D721Med (cell line): ENCODE measurements at regions not wholly inside any gene's neighbourhood (a gene's known extent, or its start where the extent isn't known, plus 50 kb on each side); places are given as distances from the start of the nearest gene placed in this dataset.

Source experiments
- DNase-seq: peaks from one replicate; pipeline ENCODE4 v3.0.0; 2011; ENCODE audit warnings: low spot score; ENCODE audit not compliant: insufficient read length
- FAIRE-seq: peaks from 2 replicates; lab custom pipeline; 2011; peaks lifted over from hg19 to GRCh38; lab: Jason Lieb, UNC
- TF ChIP-seq, protein P1 (sequence below): IDR thresholded peaks from 2 replicates; pipeline ENCODE4 v1.5.1; 2012; ENCODE audit warnings: mild to moderate bottlenecking, control low read depth; ENCODE audit not compliant: insufficient read depth; ENCODE audit errors: missing control alignments

DNA sequence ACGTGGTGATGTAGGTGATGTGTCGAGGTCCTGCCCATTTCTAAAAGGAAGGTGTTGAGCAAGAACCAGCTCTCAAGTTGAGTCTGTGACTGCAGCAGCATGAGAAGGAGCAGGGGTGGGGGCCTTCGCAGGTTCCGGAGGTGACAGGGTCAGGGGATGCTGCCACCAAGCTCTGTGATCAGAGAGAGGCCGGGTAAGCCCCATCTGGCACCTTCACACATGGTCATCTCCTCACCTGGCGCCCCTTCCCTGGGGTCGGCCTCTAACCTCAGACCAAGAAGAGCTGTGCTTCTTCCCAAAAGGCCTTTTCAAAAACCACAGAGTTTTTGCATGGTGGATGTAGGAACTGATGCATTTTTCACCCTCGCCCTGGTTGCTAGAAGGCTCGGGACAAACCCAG, 137.6 kb downstream of the CPZ start:
- TF ChIP-seq, protein P1, sequence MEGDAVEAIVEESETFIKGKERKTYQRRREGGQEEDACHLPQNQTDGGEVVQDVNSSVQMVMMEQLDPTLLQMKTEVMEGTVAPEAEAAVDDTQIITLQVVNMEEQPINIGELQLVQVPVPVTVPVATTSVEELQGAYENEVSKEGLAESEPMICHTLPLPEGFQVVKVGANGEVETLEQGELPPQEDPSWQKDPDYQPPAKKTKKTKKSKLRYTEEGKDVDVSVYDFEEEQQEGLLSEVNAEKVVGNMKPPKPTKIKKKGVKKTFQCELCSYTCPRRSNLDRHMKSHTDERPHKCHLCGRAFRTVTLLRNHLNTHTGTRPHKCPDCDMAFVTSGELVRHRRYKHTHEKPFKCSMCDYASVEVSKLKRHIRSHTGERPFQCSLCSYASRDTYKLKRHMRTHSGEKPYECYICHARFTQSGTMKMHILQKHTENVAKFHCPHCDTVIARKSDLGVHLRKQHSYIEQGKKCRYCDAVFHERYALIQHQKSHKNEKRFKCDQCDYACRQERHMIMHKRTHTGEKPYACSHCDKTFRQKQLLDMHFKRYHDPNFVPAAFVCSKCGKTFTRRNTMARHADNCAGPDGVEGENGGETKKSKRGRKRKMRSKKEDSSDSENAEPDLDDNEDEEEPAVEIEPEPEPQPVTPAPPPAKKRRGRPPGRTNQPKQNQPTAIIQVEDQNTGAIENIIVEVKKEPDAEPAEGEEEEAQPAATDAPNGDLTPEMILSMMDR, result no peak
- DNase-seq, result no peak
- no peak for FAIRE-seq

DNA sequence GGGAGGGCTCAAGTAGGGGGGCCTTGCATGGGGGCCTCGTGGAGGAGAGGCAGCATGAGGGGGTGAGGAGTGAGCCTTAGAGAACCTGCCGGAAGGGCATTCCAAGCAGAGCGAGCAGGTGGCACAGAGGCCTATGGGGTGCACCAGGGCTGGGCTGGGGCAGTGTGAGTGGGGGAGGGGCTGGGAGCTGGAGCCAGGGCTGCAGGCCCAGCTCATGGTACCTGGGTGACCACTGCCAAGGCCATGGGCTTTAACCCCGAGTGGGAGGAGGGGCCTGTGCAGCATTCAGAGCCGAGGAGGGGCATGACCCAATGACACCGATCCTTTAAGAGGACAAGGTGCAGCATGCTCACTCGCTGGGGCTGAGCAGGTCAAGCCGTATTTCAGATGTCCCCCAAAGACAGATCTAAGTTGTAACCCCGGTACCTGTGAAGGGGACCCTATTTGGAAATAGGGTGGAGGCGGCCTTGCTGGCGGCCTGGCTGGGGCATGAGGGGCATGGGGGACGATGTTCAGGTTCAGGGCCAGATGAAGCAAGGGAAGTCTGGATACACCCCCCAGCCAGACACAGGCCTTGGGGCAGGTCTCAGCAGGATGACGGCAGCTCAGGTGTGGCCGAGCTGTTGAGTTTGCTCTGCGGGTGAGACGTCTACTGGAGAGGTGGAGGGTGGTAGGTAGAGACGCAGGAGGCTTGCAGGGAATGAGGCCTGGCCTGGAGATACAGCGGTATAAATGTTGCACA, 137.0 kb downstream of the CPZ start:
- DNase-seq (no peak), FAIRE-seq (no peak)
- TF ChIP-seq, protein P1, result no peak

DNA sequence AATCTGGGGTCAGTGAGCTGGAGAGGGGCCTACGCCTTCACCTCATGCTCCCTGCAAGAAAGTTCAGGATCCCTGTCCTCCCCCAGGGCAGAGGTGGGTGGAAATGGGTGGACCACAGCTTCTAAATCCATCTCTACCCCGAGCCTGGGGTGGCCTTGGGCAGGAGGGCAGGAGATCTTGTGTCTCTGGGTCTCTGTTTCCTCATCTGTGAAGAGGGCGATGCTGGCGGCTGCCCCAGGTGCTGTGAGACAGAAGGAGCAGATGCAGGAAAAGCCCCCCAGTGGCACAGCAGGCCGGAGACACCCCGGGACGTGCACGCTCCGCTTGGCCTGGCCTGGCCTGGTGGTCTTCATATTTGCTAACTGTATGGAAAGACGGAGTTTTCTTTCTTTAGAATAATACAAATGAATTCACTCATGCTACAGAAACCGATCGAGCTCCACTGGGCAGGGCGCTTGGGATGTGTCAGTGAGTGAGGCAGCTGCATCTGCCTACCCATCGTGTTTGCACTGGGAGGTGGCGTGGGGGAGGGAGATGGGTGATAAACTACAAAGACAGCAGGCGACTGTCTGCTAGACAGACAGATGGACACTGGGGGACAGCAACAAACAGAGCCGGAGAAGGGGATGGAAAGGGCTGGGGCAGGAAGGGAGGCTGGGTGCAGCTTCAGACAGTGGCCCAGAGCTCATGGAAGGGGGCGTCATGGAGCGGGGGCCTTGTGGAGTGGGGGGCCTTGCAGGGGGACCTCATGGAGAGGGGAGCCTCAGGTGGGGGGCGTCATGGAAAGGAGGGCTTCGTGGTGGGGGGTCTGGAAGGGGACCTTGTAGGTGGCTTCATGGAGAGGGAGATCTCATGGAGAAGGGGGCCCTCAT, 136.2 kb downstream of the CPZ start:
- DNase-seq, result no peak
- TF ChIP-seq, protein P1, result no peak
- no peak for FAIRE-seq

DNA sequence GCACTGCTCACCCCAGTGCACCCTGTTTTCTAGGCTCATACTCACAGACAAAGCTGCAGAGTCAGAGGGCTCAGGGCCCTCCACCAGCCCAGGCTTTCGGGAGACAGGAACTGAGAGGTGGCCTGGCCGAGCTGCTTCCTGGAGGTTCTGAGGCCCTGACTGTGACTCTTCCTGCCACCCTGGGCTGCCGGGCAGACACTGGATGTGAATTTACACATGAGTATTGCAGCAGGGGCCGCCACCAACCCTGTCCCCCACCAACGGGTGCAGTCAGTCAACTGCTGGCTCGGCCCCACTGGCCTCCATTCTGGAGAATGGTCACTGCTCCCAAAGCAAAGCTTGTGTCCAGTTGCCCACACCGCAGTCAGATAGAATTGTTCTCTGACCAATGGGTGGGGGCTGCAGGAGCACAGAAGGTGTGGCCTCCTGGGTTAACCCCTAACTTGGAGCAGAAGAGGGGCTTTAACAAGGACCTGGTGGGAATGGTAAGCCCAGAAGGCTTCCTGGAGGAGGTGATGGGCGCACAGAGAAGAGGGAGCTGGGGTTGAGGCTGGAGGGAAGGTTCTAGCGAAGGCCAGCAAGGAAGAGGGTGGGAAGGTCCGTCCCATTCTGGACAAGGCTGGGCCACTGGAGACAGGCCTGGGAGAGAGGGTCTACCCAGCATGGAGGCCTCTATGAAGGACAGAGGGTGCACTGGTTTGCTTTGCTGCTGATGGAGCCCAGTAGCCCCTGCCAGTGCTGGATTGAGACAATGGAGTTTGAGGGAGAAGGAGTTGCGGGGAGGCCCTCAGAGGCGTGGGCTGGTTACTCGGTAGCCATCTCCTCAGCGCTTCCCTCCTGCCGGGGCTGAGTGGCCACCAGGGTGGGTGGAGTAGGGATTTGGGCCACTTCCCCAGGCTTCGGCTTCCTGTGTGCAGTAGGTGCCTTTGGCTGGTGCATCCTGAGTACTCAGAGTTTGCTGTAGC, 135.3 kb downstream of the CPZ start:
- no peak for FAIRE-seq
- TF ChIP-seq, protein P1, result no peak

DNA sequence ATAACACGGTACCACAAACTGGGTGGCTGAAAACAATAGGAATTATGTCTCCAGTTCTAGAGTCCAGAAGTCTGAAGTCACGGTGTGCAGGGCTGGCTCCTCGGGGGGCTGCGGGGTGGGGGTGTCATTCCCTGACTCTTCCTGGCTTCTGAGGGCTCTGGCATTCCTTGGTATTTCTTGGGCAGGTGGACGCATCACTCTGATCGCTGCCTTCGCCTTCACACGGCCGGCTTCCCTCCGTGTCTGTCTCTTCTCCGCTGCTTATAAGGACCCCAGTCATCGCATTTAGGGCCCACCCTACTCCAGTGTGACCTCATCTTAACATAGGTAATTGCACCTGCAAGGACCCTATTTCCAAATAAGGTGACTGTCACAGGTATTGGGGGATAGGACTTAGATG, 134.6 kb downstream of the CPZ start:
- TF ChIP-seq, protein P1, result no peak
- no peak for FAIRE-seq
- no peak for DNase-seq

More for the DNA sequence above, 135.3 kb downstream of the CPZ start:
- no peak for DNase-seq

DNA sequence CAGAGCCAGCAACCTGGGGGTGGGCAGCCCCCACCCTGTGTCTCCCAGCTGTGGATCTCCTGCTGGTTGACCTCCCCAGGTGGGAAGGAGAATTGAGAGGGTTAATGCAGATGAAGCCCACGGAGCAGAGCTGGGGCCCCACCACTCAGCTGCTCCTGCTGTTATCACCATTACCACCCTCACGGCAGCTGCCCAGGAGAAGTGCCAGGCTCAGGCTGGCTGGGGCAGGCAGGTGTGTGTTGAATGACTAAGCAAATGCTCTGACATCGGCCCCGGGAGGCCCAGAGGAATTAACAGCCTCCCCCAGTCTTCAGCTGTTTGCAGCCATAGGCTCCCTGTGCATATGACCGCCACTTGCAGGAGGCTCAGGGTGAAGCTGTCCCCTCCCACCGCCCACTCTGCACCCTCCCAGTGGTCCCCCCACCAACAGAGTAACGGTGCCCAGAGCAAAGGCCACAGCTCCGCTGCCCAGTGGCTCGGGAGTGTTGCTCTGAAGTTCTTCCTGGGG, 133.8 kb downstream of the CPZ start:
- FAIRE-seq, result no peak
- no peak for DNase-seq
- TF ChIP-seq, protein P1, result no peak
